ENCODE measurements at regions not wholly inside any gene's neighbourhood (a gene's known extent, or its start where the extent isn't known, plus 50 kb on each side); places are given as distances from the start of the nearest gene placed in this dataset.

GRCh38 chr2:240300261-240300821, 135.1 kb upstream of the GPC1 start:
- H3K9me3 ChIP-seq = no peaks in the 10 kb centered on the region
- Mint-ChIP-seq H3K9me3 (no peaks in the 10 kb centered on the region), H3K36me3 (no peaks in the 10 kb centered on the region), H3K4me3 (no peak overlapping the region), H3K27me3 (peaks cover 3 to 13% of the 10 kb centered on the region in 2 donors), H3K27ac (no peak overlapping the region), H3K4me1 (no peaks in the 10 kb centered on the region)
- POLR2A ChIA-PET = no interaction called here
- DNase-seq (no peak), ATAC-seq (replicated peaks in 1 of 4) (no peak)
- peaks cover 0 to 55% of the 10 kb centered on the region in 2 experiments for H3K27me3 ChIP-seq (replicated peaks in 1 of 2; ENCODE audit: control insufficient read depth in 2 of 2, extremely low read depth in 1 of 2, insufficient read depth in 2 of 2, low read length in 1 of 2)
- no peak overlapping the region for H3K27ac ChIP-seq (ENCODE audit: low read length)
- H3K36me3 ChIP-seq (ENCODE audit: control insufficient read depth in 2 of 2, extremely low read depth in 1 of 2, insufficient read depth in 1 of 2, low read length in 1 of 2) = no peaks in the 10 kb centered on the region
- no peak overlapping the region for H3K4me3 ChIP-seq (ENCODE audit: control insufficient read depth in 1 of 2, extremely low read depth in 1 of 2, low read length in 1 of 2)
- WGBS (ENCODE audit: insufficient coverage) = 63% methylated on average over 10 of the region's 11 CpGs
- no peaks in the 10 kb centered on the region for H3K4me1 ChIP-seq (ENCODE audit: control insufficient read depth in 1 of 2, extremely low read depth in 1 of 2, insufficient read depth in 2 of 2, low read length in 2 of 2)
- CTCF ChIA-PET = no interaction called here

GRCh38 chr2:240300840-240301239, 134.6 kb upstream of the GPC1 start:
- ATAC-seq (replicated peaks in 1 of 4) = no peak
- Histone ChIP-seq H3K36me3 (ENCODE audit: control insufficient read depth in 2 of 2, extremely low read depth in 1 of 2, insufficient read depth in 1 of 2, low read length in 1 of 2) (no peaks in the 10 kb centered on the region), H3K4me3 (ENCODE audit: control insufficient read depth in 1 of 2, extremely low read depth in 1 of 2, low read length in 1 of 2) (no peak overlapping the region), H3K27me3 (replicated peaks in 1 of 2; ENCODE audit: control insufficient read depth in 2 of 2, extremely low read depth in 1 of 2, insufficient read depth in 2 of 2, low read length in 1 of 2) (peaks cover 0 to 55% of the 10 kb centered on the region in 2 experiments), H3K9me3 (no peaks in the 10 kb centered on the region), H3K27ac (ENCODE audit: low read length) (no peak overlapping the region), H3K4me1 (ENCODE audit: control insufficient read depth in 1 of 2, extremely low read depth in 1 of 2, insufficient read depth in 2 of 2, low read length in 2 of 2) (no peaks in the 10 kb centered on the region)
- DNase-seq = peak in 1 of 35 experiments; percentile 3
- 87% methylated on average over 6 of the region's 8 CpGs for WGBS (ENCODE audit: insufficient coverage)
- Mint-ChIP-seq H3K27me3 (peaks cover 3 to 13% of the 10 kb centered on the region in 2 donors), H3K9me3 (no peaks in the 10 kb centered on the region), H3K4me3 (no peak overlapping the region), H3K4me1 (no peaks in the 10 kb centered on the region), H3K27ac (no peak overlapping the region), H3K36me3 (no peaks in the 10 kb centered on the region)
- CTCF ChIA-PET = no interaction called here
- POLR2A ChIA-PET = no interaction called here

GRCh38 chr2:240301256-240301795, 134.1 kb upstream of the GPC1 start:
- no peaks in the 10 kb centered on the region for H3K4me1 ChIP-seq (ENCODE audit: control insufficient read depth in 1 of 2, extremely low read depth in 1 of 2, insufficient read depth in 2 of 2, low read length in 2 of 2)
- ChIA-PET POLR2A (no interaction called here), CTCF (no interaction called here)
- peaks cover 3 to 13% of the 10 kb centered on the region in 2 donors for H3K27me3 Mint-ChIP-seq
- no peak overlapping the region for H3K4me3 Mint-ChIP-seq
- no peaks in the 10 kb centered on the region for H3K36me3 Mint-ChIP-seq
- no peak overlapping the region for H3K27ac ChIP-seq (ENCODE audit: low read length)
- H3K27me3 ChIP-seq (replicated peaks in 1 of 2; ENCODE audit: control insufficient read depth in 2 of 2, extremely low read depth in 1 of 2, insufficient read depth in 2 of 2, low read length in 1 of 2) = peaks cover 0 to 53% of the 10 kb centered on the region in 2 experiments
- WGBS (ENCODE audit: insufficient coverage) = 81% methylated on average over 8 of the region's 13 CpGs
- no peak overlapping the region for H3K27ac Mint-ChIP-seq
- no peaks in the 10 kb centered on the region for H3K4me1 Mint-ChIP-seq
- H3K9me3 Mint-ChIP-seq = no peaks in the 10 kb centered on the region
- peak in 1 of 35 experiments; percentile 19 for DNase-seq
- H3K36me3 ChIP-seq (ENCODE audit: control insufficient read depth in 2 of 2, extremely low read depth in 1 of 2, insufficient read depth in 1 of 2, low read length in 1 of 2) = no peaks in the 10 kb centered on the region
- no peaks in the 10 kb centered on the region for H3K9me3 ChIP-seq
- no peak overlapping the region for H3K4me3 ChIP-seq (ENCODE audit: control insufficient read depth in 1 of 2, extremely low read depth in 1 of 2, low read length in 1 of 2)
- ATAC-seq (replicated peaks in 1 of 4) = no peak

GRCh38 chr2:240302041-240302440, 133.4 kb upstream of the GPC1 start:
- no peaks in the 10 kb centered on the region for H3K36me3 ChIP-seq (ENCODE audit: control insufficient read depth in 2 of 2, extremely low read depth in 1 of 2, insufficient read depth in 1 of 2, low read length in 1 of 2)
- H3K27ac ChIP-seq (ENCODE audit: low read length) = no peak overlapping the region
- Mint-ChIP-seq H3K4me3 (no peak overlapping the region), H3K9me3 (no peaks in the 10 kb centered on the region), H3K36me3 (no peaks in the 10 kb centered on the region), H3K4me1 (no peaks in the 10 kb centered on the region), H3K27me3 (peaks cover 3 to 13% of the 10 kb centered on the region in 2 donors), H3K27ac (no peak overlapping the region)
- ChIA-PET POLR2A (no interaction called here), CTCF (no interaction called here)
- 85% methylated on average over 3 of the region's 5 CpGs for WGBS (ENCODE audit: insufficient coverage)
- H3K4me3 ChIP-seq (ENCODE audit: control insufficient read depth in 1 of 2, extremely low read depth in 1 of 2, low read length in 1 of 2) = no peak overlapping the region
- DNase-seq (no peak), ATAC-seq (replicated peaks in 1 of 4) (no peak)
- H3K9me3 ChIP-seq = no peaks in the 10 kb centered on the region
- H3K4me1 ChIP-seq (ENCODE audit: control insufficient read depth in 1 of 2, extremely low read depth in 1 of 2, insufficient read depth in 2 of 2, low read length in 2 of 2) = no peaks in the 10 kb centered on the region
- peaks cover 0 to 53% of the 10 kb centered on the region in 2 experiments for H3K27me3 ChIP-seq (replicated peaks in 1 of 2; ENCODE audit: control insufficient read depth in 2 of 2, extremely low read depth in 1 of 2, insufficient read depth in 2 of 2, low read length in 1 of 2)

GRCh38 chr2:240302933-240303595, 132.4 kb upstream of the GPC1 start:
- no CpG with 5 or more reads among the region's 2 CpGs for WGBS (ENCODE audit: insufficient coverage)
- ATAC-seq (replicated peaks in 1 of 4) (no peak), DNase-seq (peak in 1 of 35 experiments; percentile 5)
- Mint-ChIP-seq H3K27ac (no peak overlapping the region), H3K36me3 (no peaks in the 10 kb centered on the region), H3K9me3 (no peaks in the 10 kb centered on the region), H3K27me3 (peaks cover 3 to 13% of the 10 kb centered on the region in 2 donors), H3K4me1 (no peaks in the 10 kb centered on the region), H3K4me3 (no peak overlapping the region)
- H3K4me3 ChIP-seq (ENCODE audit: control insufficient read depth in 1 of 2, extremely low read depth in 1 of 2, low read length in 1 of 2) = no peak overlapping the region
- H3K36me3 ChIP-seq (ENCODE audit: control insufficient read depth in 2 of 2, extremely low read depth in 1 of 2, insufficient read depth in 1 of 2, low read length in 1 of 2) = no peaks in the 10 kb centered on the region
- H3K27ac ChIP-seq (ENCODE audit: low read length) = no peak overlapping the region
- ChIA-PET POLR2A (no interaction called here), CTCF (no interaction called here)
- H3K9me3 ChIP-seq = no peaks in the 10 kb centered on the region
- peaks cover 0 to 49% of the 10 kb centered on the region in 2 experiments for H3K27me3 ChIP-seq (replicated peaks in 1 of 2; ENCODE audit: control insufficient read depth in 2 of 2, extremely low read depth in 1 of 2, insufficient read depth in 2 of 2, low read length in 1 of 2)
- no peaks in the 10 kb centered on the region for H3K4me1 ChIP-seq (ENCODE audit: control insufficient read depth in 1 of 2, extremely low read depth in 1 of 2, insufficient read depth in 2 of 2, low read length in 2 of 2)

- Histone ChIP-seq H3K36me3 (ENCODE audit: control insufficient read depth in 2 of 2, extremely low read depth in 1 of 2, insufficient read depth in 1 of 2, low read length in 1 of 2) (no peaks in the 10 kb centered on the region), H3K27me3 (replicated peaks in 1 of 2; ENCODE audit: control insufficient read depth in 2 of 2, extremely low read depth in 1 of 2, insufficient read depth in 2 of 2, low read length in 1 of 2) (peaks cover 0 to 50% of the 10 kb centered on the region in 2 experiments), H3K4me3 (ENCODE audit: control insufficient read depth in 1 of 2, extremely low read depth in 1 of 2, low read length in 1 of 2) (no peak overlapping the region), H3K4me1 (ENCODE audit: control insufficient read depth in 1 of 2, extremely low read depth in 1 of 2, insufficient read depth in 2 of 2, low read length in 2 of 2) (no peaks in the 10 kb centered on the region), H3K9me3 (no peaks in the 10 kb centered on the region), H3K27ac (ENCODE audit: low read length) (no peak overlapping the region)
- ChIA-PET POLR2A (no interaction called here), CTCF (no interaction called here)
- ATAC-seq (replicated peaks in 1 of 4) (no peak), DNase-seq (peak in 1 of 35 experiments; percentile 23)
- Mint-ChIP-seq H3K9me3 (no peaks in the 10 kb centered on the region), H3K27me3 (peaks cover 3 to 13% of the 10 kb centered on the region in 2 donors), H3K4me3 (no peak overlapping the region), H3K4me1 (no peaks in the 10 kb centered on the region), H3K36me3 (no peaks in the 10 kb centered on the region), H3K27ac (no peak overlapping the region)
- WGBS (ENCODE audit: insufficient coverage) = 70% methylated on average over 22 of the region's 25 CpGs
Measured at GRCh38 chr2:240303896-240304745, 131.3 kb upstream of the GPC1 start.
